ENCODE measurements at regions not wholly inside any gene's neighbourhood (a gene's known extent, or its start where the extent isn't known, plus 50 kb on each side); places are given as distances from the start of the nearest gene placed in this dataset.
A peak's percentile ranks its signal among the peaks of the same experiment; 100 is the strongest.

GRCh38 chr10:60570896-60571295 lies 181.2 kb upstream of the ANK3 start:
- Histone ChIP-seq H3K27ac (no peak overlapping the region), H3K4me2 (no peak overlapping the region), H3K9me3 (replicated peaks in 1 of 11) (peaks cover 13 to 18% (median 16%) of the 10 kb centered on the region in 11 experiments; a peak in 16 of 22 replicates), H3K9ac (no peak overlapping the region), H3K4me3 (no peak overlapping the region), H4K20me1 (no peaks in the 10 kb centered on the region), H3K36me3 (no peaks in the 10 kb centered on the region), H3K4me1 (peaks cover 0 to under 1% (median 0%) of the 10 kb centered on the region in 10 experiments; a peak in 2 of 20 replicates), H3K27me3 (peaks cover 0 to 10% (median 6%) of the 10 kb centered on the region in 11 experiments; a peak in 6 of 22 replicates)
- TF ChIP-seq Cebpa-rat (IDR thresholded peaks at IDR 0.05) = no peak

- Histone ChIP-seq H3K27ac (no peak overlapping the region), H3K4me3 (no peak overlapping the region), H3K4me2 (no peak overlapping the region), H3K36me3 (no peaks in the 10 kb centered on the region), H3K9me3 (replicated peaks in 1 of 11) (peaks cover 13 to 18% (median 17%) of the 10 kb centered on the region in 11 experiments; a peak in 16 of 22 replicates), H3K27me3 (peaks cover 0 to 10% (median 6%) of the 10 kb centered on the region in 11 experiments; a peak in 6 of 22 replicates), H3K4me1 (no peaks in the 10 kb centered on the region), H4K20me1 (no peaks in the 10 kb centered on the region), H3K9ac (no peak overlapping the region)
- no peak for TF ChIP-seq Cebpa-rat (IDR thresholded peaks at IDR 0.05)
Observed at GRCh38 chr10:60570272-60570865, 180.7 kb upstream of the ANK3 start.

- Histone ChIP-seq H3K4me3 (no peak overlapping the region), H3K36me3 (no peaks in the 10 kb centered on the region), H3K9ac (no peak overlapping the region), H4K20me1 (no peaks in the 10 kb centered on the region), H3K9me3 (replicated peaks in 1 of 11) (peaks cover 14 to 23% (median 17%) of the 10 kb centered on the region in 11 experiments; a peak in 16 of 22 replicates), H3K27me3 (peaks cover 0 to 10% (median 6%) of the 10 kb centered on the region in 11 experiments; a peak in 6 of 22 replicates), H3K27ac (no peak overlapping the region), H3K4me1 (no peaks in the 10 kb centered on the region), H3K4me2 (no peak overlapping the region)
- TF ChIP-seq Cebpa-rat (IDR thresholded peaks at IDR 0.05) = no peak
Observed at GRCh38 chr10:60569681-60570080, 180.0 kb upstream of the ANK3 start.

GRCh38 chr10:60566096-60566495 lies 176.4 kb upstream of the ANK3 start:
- H3K27ac ChIP-seq = no peak overlapping the region
- H3K9ac ChIP-seq = no peak overlapping the region
- no peak overlapping the region for H3K4me3 ChIP-seq
- no peak overlapping the region for H3K4me2 ChIP-seq
- no peaks in the 10 kb centered on the region for H3K27me3 ChIP-seq
- H3K4me1 ChIP-seq = peaks cover 0 to under 1% (median 0%) of the 10 kb centered on the region in 10 experiments; a peak in 1 of 20 replicates
- H3K9me3 ChIP-seq (replicated peaks in 1 of 11) = peaks cover 14 to 23% (median 17%) of the 10 kb centered on the region in 11 experiments; a peak in 16 of 22 replicates
- no peak for TF ChIP-seq Cebpa-rat (IDR thresholded peaks at IDR 0.05)
- H3K36me3 ChIP-seq = no peaks in the 10 kb centered on the region
- H4K20me1 ChIP-seq = no peaks in the 10 kb centered on the region

- Histone ChIP-seq H3K4me3 (no peak overlapping the region), H3K4me2 (no peak overlapping the region), H3K27me3 (no peaks in the 10 kb centered on the region), H3K36me3 (no peaks in the 10 kb centered on the region), H3K27ac (no peak overlapping the region), H3K9ac (no peak overlapping the region), H3K9me3 (replicated peaks in 1 of 11) (peaks cover 14 to 23% (median 17%) of the 10 kb centered on the region in 11 experiments; a peak in 16 of 22 replicates), H3K4me1 (peaks cover 0 to 7% (median 0%) of the 10 kb centered on the region in 10 experiments; a peak in 3 of 20 replicates), H4K20me1 (no peaks in the 10 kb centered on the region)
- TF ChIP-seq Cebpa-rat (IDR thresholded peaks at IDR 0.05) = no peak
Observed at GRCh38 chr10:60565492-60565891, 175.8 kb upstream of the ANK3 start.

- no peak overlapping the region for H3K4me2 ChIP-seq
- peaks cover 0 to 11% (median 0%) of the 10 kb centered on the region in 10 experiments; a peak in 3 of 20 replicates for H3K4me1 ChIP-seq
- H4K20me1 ChIP-seq = no peaks in the 10 kb centered on the region
- TF ChIP-seq Cebpa-rat (IDR thresholded peaks at IDR 0.05) = no peak
- H3K27ac ChIP-seq = no peak overlapping the region
- no peaks in the 10 kb centered on the region for H3K36me3 ChIP-seq
- no peak overlapping the region for H3K9ac ChIP-seq
- H3K27me3 ChIP-seq = no peaks in the 10 kb centered on the region
- no peak overlapping the region for H3K4me3 ChIP-seq
- H3K9me3 ChIP-seq (replicated peaks in 1 of 11) = peaks cover 14 to 23% (median 17%) of the 10 kb centered on the region in 11 experiments; a peak in 16 of 22 replicates
Observed at GRCh38 chr10:60564475-60564874, 174.8 kb upstream of the ANK3 start.

GRCh38 chr10:60560451-60560850 lies 170.8 kb upstream of the ANK3 start:
- Histone ChIP-seq H3K9ac (no peak overlapping the region), H3K36me3 (no peaks in the 10 kb centered on the region), H3K27me3 (no peaks in the 10 kb centered on the region), H3K9me3 (replicated peaks in 1 of 11) (0 out of 22 replicates have a peak, but pooled peaks cover 0 to 6% (median 0%) of the 10 kb centered on the region in 11 experiments), H3K4me2 (peak overlapping the region in 1 of 11 experiments; percentile 22; a peak in 1 of 22 replicates), H3K4me3 (no peak overlapping the region), H3K4me1 (peaks cover 0 to 11% (median 0%) of the 10 kb centered on the region in 10 experiments; a peak in 3 of 20 replicates), H4K20me1 (no peaks in the 10 kb centered on the region), H3K27ac (no peak overlapping the region)
- no peak for TF ChIP-seq Cebpa-rat (IDR thresholded peaks at IDR 0.05)

GRCh38 chr10:60555700-60556099 lies 166.0 kb upstream of the ANK3 start:
- Histone ChIP-seq H3K27me3 (no peaks in the 10 kb centered on the region), H4K20me1 (no peaks in the 10 kb centered on the region), H3K9ac (no peak overlapping the region), H3K4me3 (no peak overlapping the region), H3K4me2 (no peak overlapping the region), H3K27ac (no peak overlapping the region), H3K4me1 (peaks cover 0 to 6% (median 0%) of the 10 kb centered on the region in 10 experiments; a peak in 2 of 20 replicates), H3K9me3 (replicated peaks in 1 of 11) (peaks cover 0 to 9% (median 0%) of the 10 kb centered on the region in 11 experiments; a peak in 4 of 22 replicates), H3K36me3 (no peaks in the 10 kb centered on the region)
- no peak for TF ChIP-seq Cebpa-rat (IDR thresholded peaks at IDR 0.05)

- TF ChIP-seq Cebpa-rat (IDR thresholded peaks at IDR 0.05) = no peak
- Histone ChIP-seq H3K4me2 (no peak overlapping the region), H3K9me3 (replicated peaks in 1 of 11) (peaks cover 0 to 9% (median 0%) of the 10 kb centered on the region in 11 experiments; a peak in 4 of 22 replicates), H3K9ac (no peak overlapping the region), H3K27me3 (no peaks in the 10 kb centered on the region), H3K27ac (no peak overlapping the region), H3K4me3 (no peak overlapping the region), H3K4me1 (no peaks in the 10 kb centered on the region), H3K36me3 (no peaks in the 10 kb centered on the region), H4K20me1 (no peaks in the 10 kb centered on the region)
Observed at GRCh38 chr10:60549686-60550085, 160.0 kb upstream of the ANK3 start.
